NB4 (cell line): ENCODE measurements at regions not wholly inside any gene's neighbourhood (a gene's known extent, or its start where the extent isn't known, plus 50 kb on each side); places are given as distances from the start of the nearest gene placed in this dataset.

Source experiments
- CTCF ChIP-seq: IDR thresholded peaks from one replicate; pipeline ENCODE4 v1.5.1; 2012; ENCODE audit warnings: low read depth, low read length
- POLR2A ChIP-seq: IDR thresholded peaks from 2 replicates; pipeline ENCODE4 v1.6.1; 2011; ENCODE audit warnings: mild to moderate bottlenecking; ENCODE audit not compliant: insufficient read length; ENCODE audit errors: extremely low read depth

DNA sequence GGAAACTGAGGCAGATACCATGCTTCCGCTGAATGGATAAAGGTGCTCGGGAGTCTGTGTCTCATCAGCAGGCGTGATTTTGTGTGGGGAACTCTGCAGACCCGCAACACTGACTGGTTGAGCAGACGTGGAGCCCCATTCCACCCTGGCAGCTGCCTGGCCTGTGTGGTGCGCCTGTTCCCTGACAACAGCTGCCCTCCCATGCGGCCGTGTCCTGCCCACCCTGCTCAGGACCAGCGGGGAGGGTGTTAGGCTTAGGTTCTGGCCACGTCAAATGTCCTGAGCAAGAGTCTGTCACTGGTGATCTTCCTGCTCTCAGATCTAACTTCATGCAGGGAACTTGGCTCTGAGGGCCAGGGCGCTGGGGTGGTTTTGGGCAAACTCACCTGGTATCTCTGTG is 417.7 kb upstream of the IRX4 start:
- TF ChIP-seq CTCF = no peak
- no peak for TF ChIP-seq POLR2A
